ENCODE measurements at regions not wholly inside any gene's neighbourhood (a gene's known extent, or its start where the extent isn't known, plus 50 kb on each side); places are given as distances from the start of the nearest gene placed in this dataset.

- H3K36me3 ChIP-seq, result no peaks in the 10 kb centered on the region
Measured at GRCh38 chr2:129378186-129378585, 601.3 kb upstream of the RAB6C start.

GRCh38 chr2:129379411-129379810, 600.1 kb upstream of the RAB6C start:
- no peaks in the 10 kb centered on the region for H3K9me3 ChIP-seq
- no peaks in the 10 kb centered on the region for H3K36me3 ChIP-seq
- H3K27me3 ChIP-seq, result no peaks in the 10 kb centered on the region
- no peaks in the 10 kb centered on the region for H3K4me1 ChIP-seq (ENCODE audit: control insufficient read depth in 1 of 2, insufficient read depth in 1 of 2, low read depth in 1 of 2, low read length in 1 of 2)
- H3K4me3 ChIP-seq (ENCODE audit: low read depth in 1 of 2, low read length in 1 of 2), result no peak overlapping the region
- TF ChIP-seq CTCF (IDR thresholded peaks at IDR 0.05), result no peak
- no peak overlapping the region for H3K27ac ChIP-seq

More at GRCh38 chr2:129378186-129378585, 601.3 kb upstream of the RAB6C start:
- Histone ChIP-seq H3K4me3 (ENCODE audit: low read depth in 1 of 2, low read length in 1 of 2) (no peak overlapping the region), H3K9me3 (no peaks in the 10 kb centered on the region), H3K4me1 (ENCODE audit: control insufficient read depth in 1 of 2, insufficient read depth in 1 of 2, low read depth in 1 of 2, low read length in 1 of 2) (no peaks in the 10 kb centered on the region), H3K27me3 (no peaks in the 10 kb centered on the region), H3K27ac (no peak overlapping the region)
- no peak for TF ChIP-seq CTCF (IDR thresholded peaks at IDR 0.05)

DNA sequence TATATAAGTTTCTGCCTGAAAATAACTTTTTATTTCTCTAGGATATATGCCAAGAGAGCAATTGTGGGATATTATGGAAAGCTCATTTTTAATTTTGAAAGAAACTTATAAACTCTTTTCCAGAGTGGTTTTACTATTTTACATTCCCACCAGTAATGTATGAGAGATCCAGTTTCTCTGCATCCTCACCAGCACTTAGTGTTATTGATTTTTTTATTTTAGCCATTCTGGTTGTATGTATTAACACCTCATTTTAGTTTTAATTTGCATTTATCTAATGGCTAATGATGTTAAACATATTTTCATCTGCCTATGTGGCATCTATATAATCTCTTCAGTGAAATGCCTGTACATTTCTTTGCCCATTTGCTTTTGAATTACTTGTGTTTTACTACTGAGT, 597.7 kb upstream of the RAB6C start:
- no peak for TF ChIP-seq CTCF (IDR thresholded peaks at IDR 0.05)
- H3K9me3 ChIP-seq, result no peaks in the 10 kb centered on the region

GRCh38 chr2:129388870-129389269, 590.6 kb upstream of the RAB6C start:
- Histone ChIP-seq H3K36me3 (no peaks in the 10 kb centered on the region), H3K27ac (no peak overlapping the region), H3K4me1 (ENCODE audit: control insufficient read depth in 1 of 2, insufficient read depth in 1 of 2, low read depth in 1 of 2, low read length in 1 of 2) (no peaks in the 10 kb centered on the region), H3K27me3 (no peaks in the 10 kb centered on the region), H3K9me3 (no peaks in the 10 kb centered on the region), H3K4me3 (ENCODE audit: low read depth in 1 of 2, low read length in 1 of 2) (no peak overlapping the region)
- no peak for TF ChIP-seq CTCF (IDR thresholded peaks at IDR 0.05)

More for the DNA sequence above, 597.7 kb upstream of the RAB6C start:
- no peaks in the 10 kb centered on the region for H3K27me3 ChIP-seq
- no peak overlapping the region for H3K27ac ChIP-seq
- H3K4me3 ChIP-seq (ENCODE audit: low read depth in 1 of 2, low read length in 1 of 2), result no peak overlapping the region
- no peaks in the 10 kb centered on the region for H3K4me1 ChIP-seq (ENCODE audit: control insufficient read depth in 1 of 2, insufficient read depth in 1 of 2, low read depth in 1 of 2, low read length in 1 of 2)
- H3K36me3 ChIP-seq, result no peaks in the 10 kb centered on the region

DNA sequence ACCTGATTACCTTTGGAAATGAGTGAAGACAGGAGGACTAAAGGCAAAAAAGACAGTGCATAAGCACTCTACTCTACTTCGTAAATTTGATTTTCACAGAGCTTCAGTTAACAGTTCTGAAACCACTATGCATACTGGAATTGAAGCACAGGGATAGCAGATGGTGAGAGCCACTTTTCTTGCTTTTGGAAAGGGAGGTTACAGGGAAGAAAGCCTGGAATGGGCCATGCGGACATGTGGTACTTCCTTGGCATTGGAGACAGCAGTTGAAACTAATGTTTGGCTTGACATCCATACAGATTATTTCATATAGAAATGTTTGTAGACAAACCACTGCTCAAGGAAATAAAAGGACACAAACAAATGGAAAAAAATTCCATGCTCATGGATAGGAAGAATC, 585.6 kb upstream of the RAB6C start:
- H3K36me3 ChIP-seq, result no peaks in the 10 kb centered on the region
- no peak overlapping the region for H3K4me3 ChIP-seq (ENCODE audit: low read depth in 1 of 2, low read length in 1 of 2)
- no peak for TF ChIP-seq CTCF (IDR thresholded peaks at IDR 0.05)
- no peak overlapping the region for H3K27ac ChIP-seq
- no peaks in the 10 kb centered on the region for H3K27me3 ChIP-seq
- no peaks in the 10 kb centered on the region for H3K9me3 ChIP-seq
- H3K4me1 ChIP-seq (ENCODE audit: control insufficient read depth in 1 of 2, insufficient read depth in 1 of 2, low read depth in 1 of 2, low read length in 1 of 2), result no peaks in the 10 kb centered on the region
